Activated naive CD8-positive, alpha-beta T cell treated with anti-CD3 and anti-CD28 coated beads for 36 hours (primary cell): ENCODE measurements at regions not wholly inside any gene's neighbourhood (a gene's known extent, or its start where the extent isn't known, plus 50 kb on each side); places are given as distances from the start of the nearest gene placed in this dataset.

Source experiments
- DNase-seq: peaks from one replicate; pipeline ENCODE4 v3.0.0; 2021
- H3K27ac Mint-ChIP-seq: one replicate; pipeline ENCODE4 v1.8.0; 2022; ENCODE audit warnings: mild to moderate bottlenecking, moderate library complexity, mixed read lengths
- H3K27me3 Mint-ChIP-seq: one replicate; pipeline ENCODE4 v1.8.0; 2022; ENCODE audit warnings: mild to moderate bottlenecking, mixed read lengths
- H3K36me3 Mint-ChIP-seq: one replicate; pipeline ENCODE4 v1.8.0; 2021; ENCODE audit warnings: mild to moderate bottlenecking, mixed read lengths
- H3K4me1 Mint-ChIP-seq: one replicate; pipeline ENCODE4 v1.8.0; 2021; ENCODE audit warnings: mixed read lengths
- H3K4me3 Mint-ChIP-seq: one replicate; pipeline ENCODE4 v1.8.0; 2022; ENCODE audit warnings: mild to moderate bottlenecking, moderate library complexity, mixed read lengths
- H3K9me3 Mint-ChIP-seq: one replicate; pipeline ENCODE4 v1.8.0; 2022; ENCODE audit warnings: mixed read lengths

DNA sequence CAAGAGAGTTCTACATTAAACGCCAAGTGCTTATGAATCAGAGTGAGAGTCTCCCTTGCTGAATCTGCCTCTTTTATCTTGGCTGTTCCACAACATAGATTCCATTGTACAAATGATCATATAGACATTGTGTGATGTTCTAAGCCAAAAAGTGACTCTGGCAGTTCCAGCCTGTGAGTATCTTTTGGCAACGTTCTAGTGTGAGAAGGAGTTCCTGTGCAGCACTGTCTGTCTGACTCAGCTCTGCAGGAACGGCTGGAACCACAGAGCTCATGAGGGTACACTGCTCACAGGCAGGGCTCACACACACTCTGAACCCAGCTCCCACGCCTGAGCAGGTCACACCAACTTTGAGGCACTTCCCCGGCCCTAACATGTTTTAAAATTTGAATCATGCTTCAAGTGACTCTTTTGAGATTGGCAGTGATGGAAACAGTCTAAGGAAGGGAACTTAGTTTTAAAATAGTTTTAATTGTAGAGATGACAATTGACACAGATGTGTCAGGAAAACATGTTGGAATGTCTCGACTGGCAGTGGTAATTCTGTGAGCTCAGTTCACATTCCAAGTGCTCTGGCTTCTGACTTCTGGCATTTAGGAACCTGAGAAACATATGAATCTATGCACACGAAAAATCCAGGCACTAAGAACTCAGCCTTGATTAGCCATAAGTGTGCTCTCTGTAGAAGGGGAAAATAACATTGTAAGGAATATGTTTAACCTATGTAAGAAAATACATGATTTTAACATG, 272.0 kb downstream of the UQCRFS1 start:
- Mint-ChIP-seq H3K36me3 (no peaks in the 10 kb centered on the region), H3K4me3 (no peak overlapping the region), H3K27ac (no peak overlapping the region), H3K27me3 (no peaks in the 10 kb centered on the region), H3K9me3 (no peaks in the 10 kb centered on the region), H3K4me1 (no peaks in the 10 kb centered on the region)
- no peak for DNase-seq

DNA sequence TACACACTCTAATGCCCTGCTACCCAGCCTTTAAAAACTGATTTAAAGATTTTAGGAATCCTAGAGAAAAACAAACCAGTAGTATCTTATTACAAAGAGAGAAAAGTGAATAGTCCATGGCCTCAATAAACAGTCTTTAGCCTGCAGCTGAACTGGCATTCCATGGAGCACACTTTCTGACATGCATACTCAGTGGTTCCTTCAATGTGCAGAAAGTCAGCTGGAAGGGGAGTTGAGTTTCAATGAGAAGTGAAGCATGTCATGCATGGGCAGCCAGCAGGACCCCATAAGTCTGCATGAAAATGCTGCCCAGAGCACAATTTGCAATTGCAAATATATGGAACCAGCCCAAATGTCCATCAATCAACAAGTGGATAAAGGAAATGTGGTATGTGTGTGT, 273.7 kb downstream of the UQCRFS1 start:
- H3K9me3 Mint-ChIP-seq = no peaks in the 10 kb centered on the region
- H3K4me3 Mint-ChIP-seq = no peak overlapping the region

DNA sequence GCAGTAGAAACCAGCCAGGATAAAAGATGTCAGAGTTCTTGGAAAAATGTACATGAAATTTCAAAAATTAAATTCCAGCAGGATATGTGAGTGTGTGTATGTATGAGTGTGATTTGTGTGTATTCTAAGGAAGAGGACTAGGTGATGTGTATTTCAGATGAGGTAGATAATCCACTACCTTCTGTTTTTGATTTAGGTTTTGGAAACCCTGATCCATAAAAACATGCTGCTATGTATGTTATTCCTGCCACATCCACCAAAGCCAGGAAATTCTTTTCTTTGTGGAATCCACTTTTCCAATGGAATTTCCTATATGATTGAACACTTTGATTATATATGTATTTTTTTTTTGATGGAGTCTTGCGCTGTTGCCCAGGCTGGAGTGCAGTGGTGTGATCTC, 276.9 kb downstream of the UQCRFS1 start:
- peaks cover 4% of the 10 kb centered on the region for H3K27me3 Mint-ChIP-seq
- no peak overlapping the region for H3K4me3 Mint-ChIP-seq
- no peaks in the 10 kb centered on the region for H3K9me3 Mint-ChIP-seq
- H3K36me3 Mint-ChIP-seq = no peaks in the 10 kb centered on the region
- no peak overlapping the region for H3K27ac Mint-ChIP-seq
- DNase-seq = no peak
- H3K4me1 Mint-ChIP-seq = no peaks in the 10 kb centered on the region

More for the DNA sequence above, 273.7 kb downstream of the UQCRFS1 start:
- DNase-seq = no peak
- Mint-ChIP-seq H3K27ac (no peak overlapping the region), H3K36me3 (no peaks in the 10 kb centered on the region), H3K27me3 (peaks cover 4% of the 10 kb centered on the region), H3K4me1 (no peaks in the 10 kb centered on the region)

DNA sequence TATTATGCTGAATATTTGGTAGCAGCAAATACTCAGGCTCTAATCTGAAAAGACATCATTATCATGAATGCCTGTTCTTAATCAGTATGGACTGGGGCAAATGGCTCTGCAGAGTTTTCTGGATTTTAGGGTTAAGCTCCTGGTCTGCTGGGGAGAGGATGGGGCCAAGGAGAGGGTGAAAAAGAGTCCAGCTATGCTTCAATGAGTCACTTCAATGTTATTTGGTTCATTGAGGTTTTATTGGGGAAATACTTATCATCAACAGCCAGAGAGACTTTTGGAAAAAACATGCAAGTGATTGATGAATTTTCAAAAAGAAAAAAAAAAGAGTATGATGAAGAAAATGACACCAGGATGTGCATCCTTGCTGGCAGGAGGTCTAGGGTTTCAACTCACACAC, 278.3 kb downstream of the UQCRFS1 start:
- no peaks in the 10 kb centered on the region for H3K36me3 Mint-ChIP-seq
- no peak overlapping the region for H3K27ac Mint-ChIP-seq
- no peak for DNase-seq
- H3K27me3 Mint-ChIP-seq = peaks cover 4% of the 10 kb centered on the region
- H3K4me1 Mint-ChIP-seq = no peaks in the 10 kb centered on the region
- no peaks in the 10 kb centered on the region for H3K9me3 Mint-ChIP-seq
- H3K4me3 Mint-ChIP-seq = no peak overlapping the region

DNA sequence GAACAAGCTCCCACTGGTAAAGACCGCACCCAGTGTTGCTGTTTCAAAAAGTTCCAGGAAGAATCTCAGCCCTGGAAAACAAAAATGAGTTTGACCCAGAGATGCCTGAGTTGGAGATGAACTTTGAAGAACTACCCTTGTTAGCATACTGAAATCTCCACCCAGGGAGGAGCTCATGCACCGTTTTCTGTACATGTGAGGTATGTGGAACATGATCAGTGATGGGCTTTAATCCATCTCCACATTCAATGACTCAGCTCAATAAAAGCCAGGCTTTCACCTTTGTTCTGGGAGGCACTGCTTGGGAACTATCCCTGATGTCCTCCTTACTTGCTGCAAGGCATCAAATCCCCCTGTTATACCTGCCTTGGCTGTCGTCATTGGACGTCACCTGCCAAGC, 279.9 kb downstream of the UQCRFS1 start:
- no peak overlapping the region for H3K4me3 Mint-ChIP-seq
- no peak overlapping the region for H3K27ac Mint-ChIP-seq
- no peak for DNase-seq
- no peaks in the 10 kb centered on the region for H3K4me1 Mint-ChIP-seq
- peaks cover 6% of the 10 kb centered on the region for H3K27me3 Mint-ChIP-seq
- no peaks in the 10 kb centered on the region for H3K36me3 Mint-ChIP-seq
- no peaks in the 10 kb centered on the region for H3K9me3 Mint-ChIP-seq

DNA sequence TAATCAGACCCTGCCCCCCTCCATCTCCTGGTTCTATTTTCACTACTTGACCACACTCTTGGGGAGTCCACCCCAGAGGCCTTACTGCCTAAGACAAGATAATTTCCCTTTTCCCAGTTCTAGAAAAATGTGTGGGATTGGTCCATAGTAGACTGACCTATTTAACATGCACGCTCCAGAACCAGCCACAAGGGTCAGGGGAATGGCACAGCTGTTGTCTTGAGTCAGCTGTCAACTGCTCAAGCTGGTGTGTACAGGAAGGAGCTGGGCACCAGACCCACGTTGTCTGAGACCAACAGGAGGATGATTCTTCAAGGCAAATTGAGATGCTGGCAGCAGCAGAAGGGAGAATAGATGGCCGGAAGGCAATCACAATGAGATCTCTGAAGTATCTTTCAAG, 280.5 kb downstream of the UQCRFS1 start:
- no peaks in the 10 kb centered on the region for H3K36me3 Mint-ChIP-seq
- H3K4me1 Mint-ChIP-seq = no peaks in the 10 kb centered on the region
- no peaks in the 10 kb centered on the region for H3K9me3 Mint-ChIP-seq
- no peak overlapping the region for H3K4me3 Mint-ChIP-seq
- H3K27ac Mint-ChIP-seq = no peak overlapping the region
- H3K27me3 Mint-ChIP-seq = peaks cover 8% of the 10 kb centered on the region
- no peak for DNase-seq

DNA sequence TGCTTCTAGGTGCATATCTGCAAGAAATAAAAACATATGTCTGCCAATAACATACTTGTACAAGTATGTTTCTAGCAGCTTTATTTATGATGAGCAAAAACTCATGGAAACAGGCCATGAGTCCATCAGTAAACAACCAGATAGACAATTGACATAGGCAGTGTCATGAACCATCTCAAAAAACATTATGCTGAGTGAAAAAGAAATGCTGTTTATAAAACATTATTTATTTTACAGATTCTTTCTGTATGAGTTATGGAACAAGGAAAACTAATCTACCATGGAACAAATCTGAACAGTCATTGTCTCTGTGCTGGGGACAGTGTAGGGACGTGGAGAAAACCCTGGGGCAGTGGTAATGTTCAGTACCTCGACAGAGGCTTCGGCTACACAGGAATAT, 283.9 kb downstream of the UQCRFS1 start:
- no peak overlapping the region for H3K27ac Mint-ChIP-seq
- H3K9me3 Mint-ChIP-seq = no peaks in the 10 kb centered on the region
- no peaks in the 10 kb centered on the region for H3K36me3 Mint-ChIP-seq
- no peaks in the 10 kb centered on the region for H3K4me1 Mint-ChIP-seq
- H3K27me3 Mint-ChIP-seq = peaks cover 4% of the 10 kb centered on the region
- no peak overlapping the region for H3K4me3 Mint-ChIP-seq
- no peak for DNase-seq

DNA sequence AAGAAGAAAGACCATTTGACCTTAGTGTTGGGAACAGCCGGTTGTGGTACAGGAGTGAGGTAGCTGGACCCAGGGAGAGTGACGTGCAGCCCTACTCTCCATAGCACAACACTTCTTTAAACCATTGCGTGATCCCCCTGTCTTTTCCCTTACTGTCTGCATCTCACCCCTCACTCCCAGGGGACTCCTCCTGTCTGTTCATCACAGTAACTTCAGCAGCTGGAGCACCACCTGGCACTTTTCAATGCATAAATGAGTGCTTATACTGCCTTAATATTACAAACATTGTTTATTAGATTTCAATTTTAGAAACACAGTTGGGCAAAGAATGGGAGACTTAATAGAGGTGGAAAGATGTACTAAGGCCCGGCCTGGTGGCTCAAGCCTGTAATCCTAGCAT, 285.5 kb downstream of the UQCRFS1 start:
- no peaks in the 10 kb centered on the region for H3K4me1 Mint-ChIP-seq
- H3K27me3 Mint-ChIP-seq = peaks cover 4% of the 10 kb centered on the region
- H3K27ac Mint-ChIP-seq = no peak overlapping the region
- H3K36me3 Mint-ChIP-seq = no peaks in the 10 kb centered on the region
- no peak for DNase-seq
- no peaks in the 10 kb centered on the region for H3K9me3 Mint-ChIP-seq
- H3K4me3 Mint-ChIP-seq = no peak overlapping the region

DNA sequence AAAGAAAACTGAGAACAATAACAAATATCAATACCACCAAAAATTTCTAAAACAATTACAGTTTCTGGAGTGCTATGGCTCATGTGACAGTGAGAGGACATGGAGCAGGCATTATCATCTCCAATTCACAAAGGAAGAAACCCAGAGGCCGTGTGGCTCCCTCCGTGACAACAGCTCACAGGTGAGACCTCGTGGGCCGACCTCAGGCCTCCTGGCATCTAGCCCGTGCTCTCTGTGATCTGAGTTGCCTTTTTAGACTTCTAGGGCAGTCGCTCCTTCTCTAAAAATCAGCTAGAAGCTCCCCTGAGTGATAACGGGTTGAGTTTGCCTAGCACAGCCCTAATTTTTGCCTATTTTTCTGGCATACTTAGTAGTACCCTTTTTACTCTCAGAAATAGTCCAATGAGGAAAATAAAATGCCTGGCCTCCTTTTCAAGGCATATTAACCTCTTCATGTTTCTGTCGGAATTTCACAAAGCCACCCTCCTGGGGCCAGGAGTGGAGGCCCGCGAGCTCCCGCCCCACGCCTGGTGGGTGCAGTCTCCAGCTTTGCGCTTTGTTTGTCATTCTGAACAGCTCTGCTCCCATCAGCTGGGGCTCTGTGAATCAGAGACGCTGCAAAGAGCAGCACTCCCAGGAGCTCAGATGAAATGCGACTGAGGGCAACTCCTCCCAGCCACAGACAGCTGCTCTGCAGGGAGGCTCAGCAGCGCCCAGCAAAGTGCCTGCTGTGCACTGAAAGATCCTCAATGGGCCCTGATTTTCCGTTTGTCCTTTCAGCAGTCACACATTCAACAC, 292.5 kb downstream of the UQCRFS1 start:
- no peaks in the 10 kb centered on the region for H3K9me3 Mint-ChIP-seq
- no peaks in the 10 kb centered on the region for H3K36me3 Mint-ChIP-seq
- no peak overlapping the region for H3K27ac Mint-ChIP-seq
- H3K4me1 Mint-ChIP-seq = no peaks in the 10 kb centered on the region
- DNase-seq = no peak
- no peaks in the 10 kb centered on the region for H3K27me3 Mint-ChIP-seq
- H3K4me3 Mint-ChIP-seq = no peak overlapping the region

DNA sequence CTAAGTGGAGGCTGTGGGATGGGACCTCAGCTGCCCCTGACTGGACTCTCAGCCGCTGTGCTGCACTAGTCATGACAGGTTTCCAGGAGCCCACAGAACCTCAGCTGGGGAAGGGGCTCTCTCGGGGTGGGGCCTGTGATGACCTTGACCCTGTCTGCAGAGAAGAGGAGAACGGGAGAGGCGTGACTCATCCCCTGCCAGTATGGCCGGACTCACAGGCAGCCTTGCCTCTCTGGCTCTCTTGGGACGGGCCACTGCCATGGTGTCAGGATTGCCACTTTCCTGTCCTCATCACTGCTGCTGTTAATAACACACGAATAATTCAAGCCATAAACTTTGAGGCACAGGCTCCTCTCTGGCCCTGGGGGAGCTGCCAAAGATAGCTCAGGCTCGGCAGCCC, 295.3 kb downstream of the UQCRFS1 start:
- no peak overlapping the region for H3K27ac Mint-ChIP-seq
- no peaks in the 10 kb centered on the region for H3K27me3 Mint-ChIP-seq
- no peaks in the 10 kb centered on the region for H3K9me3 Mint-ChIP-seq
- no peak for DNase-seq
- no peaks in the 10 kb centered on the region for H3K36me3 Mint-ChIP-seq
- no peaks in the 10 kb centered on the region for H3K4me1 Mint-ChIP-seq
- H3K4me3 Mint-ChIP-seq = no peak overlapping the region

DNA sequence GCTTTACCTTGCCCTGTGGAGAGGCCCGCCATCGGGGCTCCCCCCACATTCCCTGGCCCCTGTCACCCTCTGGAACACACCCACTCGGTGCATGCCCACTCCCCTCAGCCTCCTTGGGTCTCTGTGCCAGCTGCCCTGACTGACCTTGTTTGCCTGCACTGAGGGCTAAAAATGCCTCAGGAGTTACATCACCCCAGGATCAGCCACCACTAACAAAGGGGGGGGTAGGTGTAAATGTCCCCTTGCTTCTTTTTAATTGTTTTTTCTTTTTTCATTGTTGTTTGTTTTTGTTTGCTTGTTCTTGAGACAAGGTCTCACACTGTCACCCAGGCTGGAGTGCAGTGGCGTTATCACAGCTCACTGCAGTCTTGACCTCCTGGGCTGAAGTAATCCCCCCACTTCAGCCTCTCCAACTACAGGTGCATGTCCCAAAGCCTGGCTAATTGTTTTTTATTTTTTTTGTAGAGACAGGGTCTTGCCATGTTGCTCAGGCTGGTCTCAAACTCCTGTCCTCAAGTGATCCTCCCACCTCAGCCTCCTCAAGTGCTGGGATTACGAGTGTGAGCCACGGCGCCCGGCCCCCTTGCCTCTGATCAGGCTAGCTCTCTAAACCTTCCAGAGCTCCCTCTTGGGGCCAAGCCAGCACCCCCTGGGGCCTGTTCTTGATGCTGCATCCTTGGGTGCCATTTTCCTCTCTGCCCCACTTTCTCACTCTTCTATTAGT, 297.1 kb downstream of the UQCRFS1 start:
- Mint-ChIP-seq H3K27me3 (no peaks in the 10 kb centered on the region), H3K9me3 (no peaks in the 10 kb centered on the region), H3K4me3 (no peak overlapping the region), H3K36me3 (no peaks in the 10 kb centered on the region), H3K4me1 (no peaks in the 10 kb centered on the region), H3K27ac (no peak overlapping the region)
- no peak for DNase-seq

DNA sequence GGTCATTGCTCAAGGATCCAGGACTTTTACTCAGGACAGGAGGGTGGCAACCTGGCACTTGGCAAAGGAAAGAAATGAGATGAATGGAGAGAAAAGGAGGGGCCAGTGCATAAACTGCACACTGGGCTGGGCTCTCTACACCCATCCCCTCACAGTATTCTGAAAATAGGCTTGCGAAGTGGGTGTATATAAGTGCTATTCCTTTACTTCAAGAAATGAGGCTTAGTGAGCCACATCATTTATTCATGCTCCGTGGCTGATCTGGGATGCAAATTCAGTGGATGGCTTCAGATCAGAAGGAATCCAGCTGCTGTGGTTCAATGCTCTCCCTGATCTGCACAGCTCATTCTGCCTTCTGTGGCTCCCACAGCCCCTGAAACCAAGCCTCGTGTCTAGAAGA, 297.7 kb downstream of the UQCRFS1 start:
- Mint-ChIP-seq H3K4me1 (no peaks in the 10 kb centered on the region), H3K9me3 (no peaks in the 10 kb centered on the region), H3K27ac (no peak overlapping the region), H3K36me3 (no peaks in the 10 kb centered on the region), H3K27me3 (no peaks in the 10 kb centered on the region), H3K4me3 (no peak overlapping the region)
- no peak for DNase-seq

DNA sequence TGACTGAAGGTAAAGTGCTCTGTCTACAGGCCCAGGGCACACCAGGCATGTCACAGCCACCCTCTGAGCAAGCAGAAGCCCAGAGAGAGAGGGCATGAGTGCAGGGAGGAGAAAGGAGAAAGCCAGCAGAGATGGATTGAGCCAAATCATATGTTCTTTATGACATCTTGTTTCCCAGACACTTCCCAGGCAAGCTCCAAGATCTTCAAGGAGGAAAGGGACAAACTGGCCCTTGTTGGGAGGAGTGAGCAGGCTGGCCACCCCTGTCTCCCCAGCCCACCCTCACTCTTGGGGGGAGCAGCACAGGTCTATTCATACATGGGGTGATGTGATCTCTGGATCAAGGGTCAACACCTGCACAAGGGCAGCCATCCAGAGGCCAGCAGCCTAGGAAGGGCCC, 298.8 kb downstream of the UQCRFS1 start:
- DNase-seq = no peak
- Mint-ChIP-seq H3K4me3 (no peak overlapping the region), H3K4me1 (no peaks in the 10 kb centered on the region), H3K36me3 (no peaks in the 10 kb centered on the region), H3K27me3 (no peaks in the 10 kb centered on the region), H3K27ac (no peak overlapping the region), H3K9me3 (no peaks in the 10 kb centered on the region)

DNA sequence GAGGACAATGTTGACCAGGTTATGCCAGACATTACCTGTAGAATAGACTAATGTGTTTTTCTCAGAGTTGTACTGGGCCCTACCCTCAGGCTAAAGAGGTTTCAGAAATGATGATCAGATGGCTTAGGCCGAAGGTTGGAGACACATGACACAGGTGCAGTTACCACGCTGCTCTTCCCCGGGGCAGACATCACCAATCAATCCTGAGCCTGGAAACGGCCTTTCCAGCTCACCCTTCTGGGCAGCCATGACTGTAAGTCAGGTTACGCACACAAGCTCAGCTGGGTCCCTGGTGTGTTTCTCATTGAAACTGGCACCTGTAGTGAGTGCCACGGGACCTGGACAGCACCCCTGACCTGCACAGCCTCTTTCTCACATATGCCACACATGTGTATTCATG, 299.3 kb downstream of the UQCRFS1 start:
- H3K4me3 Mint-ChIP-seq = no peak overlapping the region
- H3K4me1 Mint-ChIP-seq = no peaks in the 10 kb centered on the region
- no peak overlapping the region for H3K27ac Mint-ChIP-seq
- no peaks in the 10 kb centered on the region for H3K27me3 Mint-ChIP-seq
- no peaks in the 10 kb centered on the region for H3K9me3 Mint-ChIP-seq
- DNase-seq = no peak
- no peaks in the 10 kb centered on the region for H3K36me3 Mint-ChIP-seq

DNA sequence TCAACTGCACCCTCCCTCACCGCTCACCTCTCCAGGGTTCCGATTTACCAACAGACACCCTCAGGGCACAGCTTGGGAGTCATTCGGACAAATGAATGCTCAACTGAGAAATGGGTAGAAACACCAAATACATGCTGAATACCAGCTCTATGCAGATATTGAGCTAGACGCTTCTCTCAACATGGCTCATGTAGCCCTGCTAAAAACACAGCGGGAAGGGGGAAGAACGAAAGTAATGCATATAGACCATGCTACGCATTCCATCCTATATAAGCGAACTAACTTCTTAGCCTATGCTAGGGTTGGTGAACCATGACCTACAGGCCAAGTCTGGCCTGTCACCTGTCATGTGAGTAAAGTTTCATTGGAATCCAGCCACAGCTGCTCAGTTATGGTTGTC, 304.0 kb downstream of the UQCRFS1 start:
- no peak for DNase-seq
- Mint-ChIP-seq H3K4me1 (no peaks in the 10 kb centered on the region), H3K36me3 (no peaks in the 10 kb centered on the region), H3K27ac (no peak overlapping the region), H3K4me3 (no peak overlapping the region), H3K9me3 (no peaks in the 10 kb centered on the region), H3K27me3 (no peaks in the 10 kb centered on the region)
